Heart left ventricle (tissue), 13 donors: ENCODE measurements at regions not wholly inside any gene's neighbourhood (a gene's known extent, or its start where the extent isn't known, plus 50 kb on each side); places are given as distances from the start of the nearest gene placed in this dataset.
"Not testable (repeated sequence)": the region's sequence is repeated elsewhere in the genome, so short reads cannot be mapped to it uniquely, and the experiment has no call there.

Experiments used
- POLR2A ChIP-seq, 2 donors: fragments of 450-650 bp; IDR thresholded peaks; one replicate each; pipeline ENCODE4 v1.6.1; 2017; ENCODE audit warnings: antibody characterized with exemption in 2 of 2, mild to moderate bottlenecking in 2 of 2, moderate library complexity in 2 of 2
- TF ChIP-seq, protein P1 (sequence below), 12 donors: fragments of 200-600 bp; sonication (generic) in 4 of 12; IDR thresholded peaks; one replicate each; pipeline versions ENCODE4 v1.5.0 to v1.8.0; 2018 to 2022; ENCODE audit warnings: antibody characterized with exemption in 12 of 12, mild to moderate bottlenecking in 5 of 12
- donor health status: ischemic (EF 13 %, LVEDD 7.1; RV severe dilation, severe dysfunction).
- donor health status: DM: no; HTN: yes; CAD: no.
- donor health status: DM: no; HTN: no; CAD: no.
- donor health status: ischemic (EF 25% LVEDD 6.9; RV normal size, moderate dysfunction).
- donor health status: ischemic (EF 25% LVEDD 5.7; RV mildly dilated, moderate dysfunction).
- donor health status: ischemic (EF 35%, LVEDD 5.7; RV mildly dilated, moderate dysfunction).
- donor health status: nonischemic (EF 11% LVEDD 7.7; RV severe dilation, severe dysfunction).
- donor health status: DM: yes; HTN: yes; CAD: no.
- donor health status: PGD.
- donor health status: ischemic (EF 29% LVEDD 5.4; RV normal size, mild dysfunction).
- donor health status: nonischemic (EF 23%, LVEDD 6.1; RV moderate dilation, normal function).

DNA sequence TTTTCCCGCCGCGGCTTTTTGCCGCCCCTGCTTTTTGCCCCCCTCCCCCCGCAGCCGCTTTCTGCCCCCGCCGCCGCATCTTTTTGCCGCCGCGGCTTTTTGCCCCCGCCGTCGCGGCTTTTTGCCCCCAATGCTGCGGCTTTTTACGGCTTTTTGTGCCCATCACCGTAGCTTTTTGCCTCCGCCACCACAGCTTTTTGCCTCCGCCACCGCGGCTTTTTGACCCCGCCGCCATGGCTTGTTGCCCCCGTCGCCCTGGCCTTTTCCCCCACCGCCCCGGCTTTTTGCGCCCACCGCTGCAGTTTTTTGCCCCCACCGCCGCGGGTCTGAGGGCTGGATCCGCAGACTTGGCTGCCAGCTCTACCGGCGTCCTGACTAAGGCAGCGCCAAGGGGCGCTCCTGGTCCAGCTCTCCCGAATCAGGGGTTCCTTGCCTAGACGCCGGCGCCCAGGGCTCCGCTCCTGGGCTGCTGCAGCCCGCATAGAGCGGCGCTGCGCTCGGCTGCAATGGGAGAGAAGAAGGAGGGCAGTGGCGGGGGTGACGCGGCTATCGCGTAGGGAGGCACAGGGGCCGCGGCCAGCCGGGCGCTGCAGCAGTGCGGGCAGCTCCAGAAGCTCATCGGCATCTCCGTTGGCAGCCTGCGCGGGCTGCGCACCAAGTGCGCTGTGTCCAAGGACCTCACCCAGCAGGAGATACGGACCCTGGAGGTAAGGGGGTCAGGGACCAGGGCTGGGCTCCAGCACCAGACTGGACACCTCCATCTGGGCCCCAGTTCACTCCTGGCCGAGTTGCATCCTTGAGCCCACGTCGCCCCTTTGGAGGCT is 2751.6 kb downstream of the RPIA start:
- TF ChIP-seq, protein P1, sequence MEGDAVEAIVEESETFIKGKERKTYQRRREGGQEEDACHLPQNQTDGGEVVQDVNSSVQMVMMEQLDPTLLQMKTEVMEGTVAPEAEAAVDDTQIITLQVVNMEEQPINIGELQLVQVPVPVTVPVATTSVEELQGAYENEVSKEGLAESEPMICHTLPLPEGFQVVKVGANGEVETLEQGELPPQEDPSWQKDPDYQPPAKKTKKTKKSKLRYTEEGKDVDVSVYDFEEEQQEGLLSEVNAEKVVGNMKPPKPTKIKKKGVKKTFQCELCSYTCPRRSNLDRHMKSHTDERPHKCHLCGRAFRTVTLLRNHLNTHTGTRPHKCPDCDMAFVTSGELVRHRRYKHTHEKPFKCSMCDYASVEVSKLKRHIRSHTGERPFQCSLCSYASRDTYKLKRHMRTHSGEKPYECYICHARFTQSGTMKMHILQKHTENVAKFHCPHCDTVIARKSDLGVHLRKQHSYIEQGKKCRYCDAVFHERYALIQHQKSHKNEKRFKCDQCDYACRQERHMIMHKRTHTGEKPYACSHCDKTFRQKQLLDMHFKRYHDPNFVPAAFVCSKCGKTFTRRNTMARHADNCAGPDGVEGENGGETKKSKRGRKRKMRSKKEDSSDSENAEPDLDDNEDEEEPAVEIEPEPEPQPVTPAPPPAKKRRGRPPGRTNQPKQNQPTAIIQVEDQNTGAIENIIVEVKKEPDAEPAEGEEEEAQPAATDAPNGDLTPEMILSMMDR (IDR thresholded peaks at IDR 0.05), result not testable (repeated sequence)
- TF ChIP-seq POLR2A (IDR thresholded peaks at IDR 0.05), result not testable (repeated sequence)
